Pancreas (tissue), 10 donors: ENCODE measurements at regions not wholly inside any gene's neighbourhood (a gene's known extent, or its start where the extent isn't known, plus 50 kb on each side); places are given as distances from the start of the nearest gene placed in this dataset.

Experiments
- ATAC-seq, 4 donors: fragments of 200-7000 bp; cut with Tn5 transposase; one replicate each; pipeline versions ENCODE4 v1.8.0 to v1.9.1; 2020; ENCODE audit warnings: mild to moderate bottlenecking in 4 of 4, moderate library complexity in 4 of 4
- DNase-seq, 6 donors: peaks; one replicate each; pipeline ENCODE4 v3.0.0-alpha.2; 2020
- FAIRE-seq: peaks from 2 replicates; lab custom pipeline; 2012; peaks lifted over from hg19 to GRCh38; lab: Jason Lieb, UNC
- H3K27ac ChIP-seq, 4 donors: fragments of 200-600 bp; sonication (generic); 1 replicate in 3 of 4; 2 replicates in 1 of 4; pipeline versions ENCODE4 v1.5.0 to v1.8.0; 2020
- H3K27me3 ChIP-seq, 4 donors: fragments of 200-600 bp; one replicate each; pipeline ENCODE4 v1.8.0; 2021
- H3K36me3 ChIP-seq, 3 donors: fragments of 200-600 bp; sonication (generic) in 1 of 3; one replicate each; pipeline versions ENCODE4 v1.5.0 to v1.8.0; 2020 to 2021
- H3K4me1 ChIP-seq, 3 donors: fragments of 200-600 bp; one replicate each; pipeline ENCODE4 v1.8.0; 2021
- H3K4me3 ChIP-seq, 4 donors: fragments of 200-600 bp; sonication (generic) in 2 of 4; one replicate each; pipeline versions ENCODE4 v1.5.0 to v1.8.0; 2020 to 2021
- H3K9me3 ChIP-seq, 4 donors: fragments of 200-600 bp; one replicate each; pipeline ENCODE4 v1.8.0; 2021
- WGBS, 2 donors: extraction: QIAGEN DNeasy Blood & Tissue Kit; methylation state at CpG; one replicate each; pipeline ENCODE4 v1.1.7; 2013; 5-methylcytosine and 5-hydroxymethylcytosine counted together
- intact Hi-C, 3 donors: fragments of 100-400 bp; cut with DNase I; formaldehyde crosslinking; loops; one replicate each; pipeline versions ENCODE4 v1.11.1 to v1.14.2; 2022
- TF ChIP-seq, protein P1 (sequence below), 4 donors: fragments of 200-600 bp; sonication (generic) in 3 of 4; IDR thresholded peaks; one replicate each; pipeline versions ENCODE4 v1.5.0 to v1.8.0; 2021; ENCODE audit warnings: antibody characterized with exemption in 4 of 4
- donor health status: healthy with polysubstance abuse.
- donor health status: DM: no; HTN: no; CAD: no; lungs with moderate emphysema.
- donor health status: DM: no; HTN: no; CAD: no.
- donor health status: control.
- donor health status: control.
- donor health status: Bipolar disorder and iron deficiency.
- donor health status: DM: yes; HTN: yes; CAD: no.
- donor health status: DM: no; HTN: no; CAD: no.
- donor health status: DM: no; HTN: no; CAD: no.
- donor health status: DM: yes; HTN: yes; CAD: no.

DNA sequence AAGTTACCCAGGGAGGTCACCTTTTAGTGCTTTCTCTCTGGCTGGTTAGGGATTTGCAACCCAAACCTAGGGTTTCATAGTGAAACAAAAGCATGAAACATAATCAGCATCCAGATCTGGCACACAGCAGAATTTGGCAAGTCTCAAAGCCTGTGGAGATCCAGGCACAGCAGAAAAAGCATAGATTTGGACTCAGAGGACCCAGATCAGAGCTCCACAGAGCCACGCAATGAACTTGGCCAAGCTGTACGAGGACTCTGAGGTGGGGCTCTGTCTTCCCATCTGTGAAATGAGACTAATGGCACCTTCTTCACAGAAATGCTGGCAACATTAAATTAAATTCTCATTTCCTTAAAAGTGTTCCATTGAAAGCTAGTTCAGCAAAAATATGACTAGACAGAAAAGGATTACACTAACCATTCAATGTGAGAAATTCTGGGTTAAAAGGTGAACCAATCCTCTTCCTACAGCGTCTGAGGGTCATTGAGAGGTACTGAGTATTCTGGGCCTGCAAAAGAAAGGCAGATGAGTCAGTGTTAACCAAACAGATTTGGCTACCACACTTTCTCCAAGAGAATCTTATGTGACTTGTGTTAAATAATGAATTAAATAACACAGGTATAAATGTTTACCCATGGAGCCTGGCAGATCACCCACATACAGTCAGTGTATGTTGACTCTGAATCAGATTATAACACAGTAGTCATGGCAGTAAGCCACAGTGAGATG is 266.3 kb downstream of the MREG start:
- 83 to 92% methylated on average over 3 of the region's 3 CpGs for WGBS, 2 donors
- ATAC-seq: no peak

DNA sequence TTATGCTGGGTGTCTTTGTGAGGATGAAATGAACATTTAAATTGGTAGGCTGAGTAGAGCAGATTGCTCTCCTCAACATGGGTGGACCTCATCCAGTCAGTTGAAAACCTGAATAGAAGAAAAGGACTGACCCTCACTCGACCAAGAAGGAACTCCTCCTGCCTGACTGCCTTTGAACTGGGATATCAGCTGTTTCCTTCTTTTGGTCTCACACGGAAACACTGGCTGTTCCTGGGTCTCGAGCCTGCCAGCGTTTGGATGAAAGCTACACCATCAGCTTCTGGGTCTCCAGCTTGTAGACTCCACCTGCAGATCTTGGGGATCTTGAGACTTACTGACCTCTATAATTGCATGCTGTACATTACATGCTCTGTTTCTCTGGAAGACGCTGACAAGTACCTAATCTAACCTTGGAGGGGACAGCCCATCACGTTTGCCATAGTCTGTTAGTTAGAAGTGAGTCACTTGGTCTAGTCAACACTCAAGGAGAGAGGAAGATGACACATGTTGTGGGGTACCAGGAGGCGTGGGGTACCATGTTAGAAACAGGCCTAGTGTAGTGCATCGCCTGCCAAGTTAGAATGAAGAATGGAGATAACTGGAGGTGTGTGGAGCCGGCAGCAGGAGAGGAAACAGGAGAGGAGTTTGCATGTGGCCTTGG is 267.0 kb downstream of the MREG start:
- H3K4me1 ChIP-seq: no peaks in the 10 kb centered on the region
- no peak overlapping the region for H3K4me3 ChIP-seq
- no peak overlapping the region for H3K27ac ChIP-seq
- FAIRE-seq (no peak), ATAC-seq (no peak), DNase-seq (no peak)
- H3K27me3 ChIP-seq: no peaks in the 10 kb centered on the region
- intact Hi-C loops: no loop called here
- no peaks in the 10 kb centered on the region for H3K9me3 ChIP-seq
- TF ChIP-seq, protein P1, sequence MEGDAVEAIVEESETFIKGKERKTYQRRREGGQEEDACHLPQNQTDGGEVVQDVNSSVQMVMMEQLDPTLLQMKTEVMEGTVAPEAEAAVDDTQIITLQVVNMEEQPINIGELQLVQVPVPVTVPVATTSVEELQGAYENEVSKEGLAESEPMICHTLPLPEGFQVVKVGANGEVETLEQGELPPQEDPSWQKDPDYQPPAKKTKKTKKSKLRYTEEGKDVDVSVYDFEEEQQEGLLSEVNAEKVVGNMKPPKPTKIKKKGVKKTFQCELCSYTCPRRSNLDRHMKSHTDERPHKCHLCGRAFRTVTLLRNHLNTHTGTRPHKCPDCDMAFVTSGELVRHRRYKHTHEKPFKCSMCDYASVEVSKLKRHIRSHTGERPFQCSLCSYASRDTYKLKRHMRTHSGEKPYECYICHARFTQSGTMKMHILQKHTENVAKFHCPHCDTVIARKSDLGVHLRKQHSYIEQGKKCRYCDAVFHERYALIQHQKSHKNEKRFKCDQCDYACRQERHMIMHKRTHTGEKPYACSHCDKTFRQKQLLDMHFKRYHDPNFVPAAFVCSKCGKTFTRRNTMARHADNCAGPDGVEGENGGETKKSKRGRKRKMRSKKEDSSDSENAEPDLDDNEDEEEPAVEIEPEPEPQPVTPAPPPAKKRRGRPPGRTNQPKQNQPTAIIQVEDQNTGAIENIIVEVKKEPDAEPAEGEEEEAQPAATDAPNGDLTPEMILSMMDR (IDR thresholded peaks at IDR 0.05): no peak
- no peaks in the 10 kb centered on the region for H3K36me3 ChIP-seq
- WGBS, 2 donors: 56 to 64% methylated on average over 9 of the region's 9 CpGs

More for the DNA sequence above, 266.3 kb downstream of the MREG start:
- intact Hi-C loops: no loop called here
- TF ChIP-seq, protein P1 (IDR thresholded peaks at IDR 0.05): no peak
- no peak for FAIRE-seq
- no peak overlapping the region for H3K27ac ChIP-seq
- no peaks in the 10 kb centered on the region for H3K27me3 ChIP-seq
- no peaks in the 10 kb centered on the region for H3K9me3 ChIP-seq
- H3K4me3 ChIP-seq: no peak overlapping the region
- no peak for DNase-seq
- no peaks in the 10 kb centered on the region for H3K36me3 ChIP-seq
- H3K4me1 ChIP-seq: no peaks in the 10 kb centered on the region

DNA sequence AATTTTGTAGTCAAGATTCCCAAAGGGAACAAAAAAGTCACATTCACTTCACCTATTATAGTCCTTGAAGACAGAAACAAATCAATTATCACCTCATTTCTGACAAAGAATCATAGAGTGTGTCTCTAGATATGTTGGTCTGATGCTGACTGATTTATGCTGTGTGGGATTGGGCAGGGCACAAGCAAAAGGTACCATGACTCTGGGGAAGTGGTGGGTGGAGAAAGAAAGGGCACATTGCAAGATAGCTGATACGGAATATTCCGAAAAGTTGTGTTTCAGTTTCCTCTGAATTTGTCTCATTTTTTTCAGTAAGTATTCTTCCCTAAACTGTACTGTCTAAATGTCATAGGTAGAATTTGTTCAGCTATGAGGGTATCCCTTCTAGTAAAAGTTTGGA is 268.0 kb downstream of the MREG start:
- DNase-seq (no peak), FAIRE-seq (no peak), ATAC-seq (no peak)
- TF ChIP-seq, protein P1 (IDR thresholded peaks at IDR 0.05): no peak
- intact Hi-C loops: no loop called here
- Histone ChIP-seq H3K36me3 (no peaks in the 10 kb centered on the region), H3K4me1 (no peaks in the 10 kb centered on the region), H3K27ac (no peak overlapping the region), H3K9me3 (no peaks in the 10 kb centered on the region), H3K4me3 (no peak overlapping the region), H3K27me3 (no peaks in the 10 kb centered on the region)
- WGBS, 2 donors: 84 to 96% methylated on average over 2 of the region's 2 CpGs

DNA sequence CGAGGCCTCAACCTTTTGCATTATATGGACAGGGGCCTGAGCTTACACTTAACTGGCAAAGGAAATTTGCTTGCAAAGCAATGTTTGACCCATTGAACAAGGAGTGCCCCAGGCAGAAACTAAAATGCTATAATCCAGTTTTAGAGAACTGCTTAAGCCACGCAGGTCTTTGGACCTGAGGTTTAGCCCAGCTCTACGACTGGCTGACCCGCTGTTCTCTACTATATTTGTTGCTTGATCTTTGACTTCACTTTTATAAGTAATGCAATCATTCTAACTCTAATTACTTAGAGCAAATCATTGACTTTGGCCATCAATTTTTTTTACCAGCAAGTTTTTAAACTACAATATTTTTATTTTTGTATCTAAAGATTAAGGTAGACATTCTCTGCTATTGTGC is 268.8 kb downstream of the MREG start:
- FAIRE-seq: no peak
- TF ChIP-seq, protein P1 (IDR thresholded peaks at IDR 0.05): no peak

DNA sequence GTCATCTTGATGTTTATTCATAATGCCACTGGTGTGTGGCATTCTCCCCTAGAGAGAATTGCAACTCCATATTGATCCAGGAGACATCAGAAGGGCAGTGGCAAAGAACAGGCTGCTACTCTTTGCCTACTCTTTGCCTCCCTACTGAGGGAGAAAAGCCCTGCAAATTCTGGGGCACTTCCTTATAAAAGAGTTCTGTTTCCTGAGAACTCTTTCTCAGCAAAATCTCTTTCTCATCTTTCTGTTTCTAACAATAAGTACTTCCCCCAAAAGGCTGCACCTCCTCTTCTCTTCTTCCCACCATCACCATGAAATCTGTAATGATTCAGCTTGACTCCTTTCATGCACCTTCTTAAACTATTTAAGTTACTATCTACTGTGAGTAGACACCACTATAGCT is 270.3 kb downstream of the MREG start:
- intact Hi-C loops: no loop called here
- Histone ChIP-seq H3K4me1 (no peaks in the 10 kb centered on the region), H3K27ac (no peak overlapping the region), H3K9me3 (no peaks in the 10 kb centered on the region), H3K27me3 (peaks cover 0 to 3% (median 0%) of the 10 kb centered on the region in 4 donors), H3K36me3 (no peaks in the 10 kb centered on the region), H3K4me3 (no peak overlapping the region)
- ATAC-seq (no peak), FAIRE-seq (no peak), DNase-seq (no peak)
- TF ChIP-seq, protein P1 (IDR thresholded peaks at IDR 0.05): no peak

More for the DNA sequence above, 268.8 kb downstream of the MREG start:
- DNase-seq: no peak
- H3K4me3 ChIP-seq: no peak overlapping the region
- ATAC-seq: no peak
- peaks cover 0 to 1% (median 0%) of the 10 kb centered on the region in 4 donors for H3K27me3 ChIP-seq
- no peak overlapping the region for H3K27ac ChIP-seq
- no peaks in the 10 kb centered on the region for H3K36me3 ChIP-seq
- intact Hi-C loops: no loop called here
- WGBS, 2 donors: 68 to 82% methylated on average over 4 of the region's 4 CpGs
- no peaks in the 10 kb centered on the region for H3K4me1 ChIP-seq
- no peaks in the 10 kb centered on the region for H3K9me3 ChIP-seq
